GM12874 (cell line): ENCODE measurements at regions not wholly inside any gene's neighbourhood (a gene's known extent, or its start where the extent isn't known, plus 50 kb on each side); places are given as distances from the start of the nearest gene placed in this dataset.

Source experiments
- TF ChIP-seq, protein P1 (sequence below): IDR thresholded peaks from 2 replicates; pipeline ENCODE4 v1.5.1; 2011; ENCODE audit warnings: low read depth, mild to moderate bottlenecking, control low read depth, low read length, moderate library complexity; ENCODE audit not compliant: insufficient read depth

DNA sequence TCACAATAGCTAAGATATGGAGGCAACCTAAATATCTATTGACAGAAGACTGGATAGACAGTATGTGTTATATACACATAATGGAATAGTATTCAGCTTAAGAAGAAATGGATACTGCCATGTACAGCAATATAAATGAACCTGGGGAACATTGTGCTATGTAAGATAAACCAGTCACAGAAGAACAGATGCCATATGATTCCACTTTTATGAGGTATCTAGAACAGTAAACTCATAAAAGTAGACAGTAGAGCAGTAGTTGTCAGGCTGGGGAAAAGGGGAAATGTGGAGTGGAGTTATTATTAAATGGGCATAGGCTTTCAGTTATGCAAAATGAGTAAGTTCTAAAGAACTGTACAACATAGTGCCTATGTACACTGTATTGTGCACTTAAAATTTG, 1055.7 kb upstream of the TMEFF2 start:
- TF ChIP-seq, protein P1, sequence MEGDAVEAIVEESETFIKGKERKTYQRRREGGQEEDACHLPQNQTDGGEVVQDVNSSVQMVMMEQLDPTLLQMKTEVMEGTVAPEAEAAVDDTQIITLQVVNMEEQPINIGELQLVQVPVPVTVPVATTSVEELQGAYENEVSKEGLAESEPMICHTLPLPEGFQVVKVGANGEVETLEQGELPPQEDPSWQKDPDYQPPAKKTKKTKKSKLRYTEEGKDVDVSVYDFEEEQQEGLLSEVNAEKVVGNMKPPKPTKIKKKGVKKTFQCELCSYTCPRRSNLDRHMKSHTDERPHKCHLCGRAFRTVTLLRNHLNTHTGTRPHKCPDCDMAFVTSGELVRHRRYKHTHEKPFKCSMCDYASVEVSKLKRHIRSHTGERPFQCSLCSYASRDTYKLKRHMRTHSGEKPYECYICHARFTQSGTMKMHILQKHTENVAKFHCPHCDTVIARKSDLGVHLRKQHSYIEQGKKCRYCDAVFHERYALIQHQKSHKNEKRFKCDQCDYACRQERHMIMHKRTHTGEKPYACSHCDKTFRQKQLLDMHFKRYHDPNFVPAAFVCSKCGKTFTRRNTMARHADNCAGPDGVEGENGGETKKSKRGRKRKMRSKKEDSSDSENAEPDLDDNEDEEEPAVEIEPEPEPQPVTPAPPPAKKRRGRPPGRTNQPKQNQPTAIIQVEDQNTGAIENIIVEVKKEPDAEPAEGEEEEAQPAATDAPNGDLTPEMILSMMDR: no peak

DNA sequence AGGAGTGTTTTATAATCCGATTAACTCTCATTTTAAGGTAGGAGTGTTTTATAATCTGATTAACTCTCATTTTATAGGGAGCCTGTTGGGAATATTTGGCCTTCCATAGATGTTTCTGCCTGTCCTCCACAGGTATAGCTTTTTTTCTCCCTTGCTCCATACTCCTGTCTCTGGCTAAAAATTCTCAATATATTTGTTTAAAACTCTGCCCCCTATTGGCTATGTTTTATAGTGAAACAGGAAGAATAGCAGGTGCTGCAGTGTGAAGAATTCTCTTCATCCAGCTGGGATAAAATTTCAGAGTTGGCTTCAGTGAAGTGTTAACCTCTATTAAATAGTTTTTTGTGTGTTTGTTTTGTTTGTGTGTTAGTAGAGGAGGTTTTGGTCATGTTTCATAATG, 1046.0 kb upstream of the TMEFF2 start:
- TF ChIP-seq, protein P1: no peak; the same call in 1 of the 2 replicates

DNA sequence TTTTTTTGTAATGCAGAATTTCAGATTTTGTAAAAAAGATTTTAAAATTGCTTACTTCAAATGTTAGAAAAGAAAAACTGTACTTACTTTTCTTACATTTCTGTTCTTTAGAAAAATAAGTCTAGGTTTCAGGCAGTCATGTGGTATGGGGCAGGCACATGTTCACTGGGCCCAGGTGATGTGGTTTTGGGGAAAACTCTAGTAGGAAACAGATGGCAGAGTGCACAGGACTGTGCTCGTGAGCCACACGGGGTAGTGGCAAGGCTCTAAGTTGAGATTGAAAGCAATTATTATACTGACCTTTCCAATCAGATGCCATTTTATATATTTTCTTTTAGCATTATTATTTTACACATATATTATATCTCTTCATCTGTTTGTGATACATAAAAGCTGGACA, 1036.9 kb upstream of the TMEFF2 start:
- TF ChIP-seq, protein P1: no peak

DNA sequence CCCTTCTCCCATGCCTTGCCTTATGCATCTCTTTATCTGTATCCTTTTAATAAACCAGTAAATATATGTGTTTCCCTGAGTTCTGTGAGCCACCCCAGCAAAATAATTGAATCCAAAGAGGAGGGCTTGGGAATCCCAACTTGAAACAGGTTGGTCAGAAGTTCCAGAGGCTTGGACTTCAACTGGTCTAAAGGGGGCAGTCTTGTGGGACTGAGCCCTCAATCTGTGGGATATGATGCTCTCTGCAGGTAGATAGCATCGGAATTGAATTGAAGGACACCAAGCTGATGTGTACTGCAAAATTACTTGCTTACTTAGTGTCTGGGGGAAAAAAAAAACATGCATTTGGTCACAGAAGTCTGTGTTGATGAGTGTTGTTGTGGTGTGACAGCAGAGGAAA, 1033.5 kb upstream of the TMEFF2 start:
- TF ChIP-seq, protein P1: no peak

DNA sequence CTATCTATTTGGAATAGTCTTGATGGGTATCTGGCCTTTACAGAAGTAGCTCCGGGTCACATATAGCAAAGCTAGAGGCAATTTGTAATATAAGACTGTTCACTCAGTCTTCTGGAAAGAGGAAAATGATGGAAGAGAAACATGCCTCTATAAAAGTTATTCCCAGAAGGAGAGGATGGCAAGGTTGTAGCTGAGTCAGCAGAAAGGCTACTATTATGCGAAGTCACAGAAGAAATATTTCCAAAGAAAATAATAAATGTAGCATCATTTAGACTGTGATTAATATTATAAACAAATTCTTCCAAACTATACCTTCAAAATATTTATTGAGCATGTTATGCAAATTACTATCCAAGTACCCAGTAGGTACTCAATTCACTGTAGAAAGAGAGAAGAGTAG, 1027.7 kb upstream of the TMEFF2 start:
- TF ChIP-seq, protein P1: no peak

DNA sequence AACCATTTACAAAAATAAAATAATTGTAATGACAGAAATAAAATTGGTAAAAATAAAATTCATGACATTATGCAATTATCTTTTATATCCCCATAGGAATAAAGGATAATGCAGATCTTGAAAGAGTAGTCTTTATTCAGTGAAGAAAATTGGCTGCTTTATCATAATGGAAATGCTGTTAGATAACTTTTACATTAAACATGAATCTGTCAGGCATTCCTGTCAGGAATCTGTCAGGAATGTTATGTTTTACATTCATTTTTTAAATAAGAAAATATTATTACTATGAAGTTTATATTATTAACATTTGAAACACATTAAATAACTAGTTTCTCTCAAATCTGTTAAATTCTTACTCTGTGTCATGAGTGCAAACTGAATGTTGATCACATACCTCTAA, 1024.7 kb upstream of the TMEFF2 start:
- TF ChIP-seq, protein P1: no peak

DNA sequence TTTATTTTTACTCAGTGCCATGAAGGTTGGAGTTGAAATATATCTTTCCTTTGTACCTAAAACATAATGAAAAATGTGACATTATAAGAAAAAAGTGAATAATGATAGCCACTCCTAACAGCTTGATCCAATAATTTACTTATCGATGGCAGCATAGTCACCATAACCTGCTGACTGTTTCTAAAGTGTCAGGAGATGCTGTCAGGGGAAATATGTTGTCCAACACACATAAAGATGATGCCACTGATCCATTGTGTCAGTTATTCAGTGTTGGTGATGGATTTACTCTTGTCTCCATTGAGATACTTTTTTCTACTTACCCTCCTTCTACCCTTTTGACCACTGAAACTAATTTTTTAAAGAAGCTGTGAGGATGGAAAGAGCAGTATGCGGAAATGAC, 1006.9 kb upstream of the TMEFF2 start:
- TF ChIP-seq, protein P1: no peak

DNA sequence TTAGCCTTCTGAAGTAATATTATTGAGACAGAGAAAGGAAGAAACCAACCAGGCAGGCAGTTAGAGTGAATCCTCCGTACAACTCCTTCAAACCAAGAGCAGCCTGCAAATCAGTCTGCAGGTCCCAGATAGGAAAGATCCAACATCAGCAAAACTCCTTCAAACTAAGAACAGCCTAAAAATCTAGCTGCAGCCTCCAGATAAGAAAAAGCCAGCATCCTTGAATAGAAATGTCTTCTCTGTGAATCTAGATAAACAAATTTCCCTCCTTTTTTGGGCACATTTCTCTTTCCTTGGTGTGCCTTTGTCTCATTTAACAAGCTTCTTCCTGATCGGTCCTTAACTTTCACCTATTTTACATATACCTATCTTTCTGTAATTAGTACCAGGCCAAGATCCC, 1004.6 kb upstream of the TMEFF2 start:
- TF ChIP-seq, protein P1: no peak
